Liver (tissue), 8 donors: ENCODE measurements at regions not wholly inside any gene's neighbourhood (a gene's known extent, or its start where the extent isn't known, plus 50 kb on each side); places are given as distances from the start of the nearest gene placed in this dataset.

Experiments
- DNase-seq: peaks from one replicate; pipeline ENCODE4 v3.0.0-alpha.2; 2017; ENCODE audit warnings: low spot score
- H3K27ac ChIP-seq, 2 donors: one replicate each; pipeline ENCODE4 v1.7.0; 2013; ENCODE audit warnings: inconsistent platforms in 2 of 2, low read length in 2 of 2, control low read depth in 1 of 2, low read depth in 1 of 2, mild to moderate bottlenecking in 1 of 2
- H3K27me3 ChIP-seq, 4 donors: one replicate each; pipeline versions ENCODE4 v1.6.1 to v1.7.0; 2013; ENCODE audit warnings: low read length in 3 of 4, inconsistent platforms in 1 of 4, mild to moderate bottlenecking in 1 of 4, moderate library complexity in 1 of 4; ENCODE audit not compliant: control insufficient read depth in 4 of 4, insufficient read depth in 4 of 4
- H3K36me3 ChIP-seq, 4 donors: one replicate each; pipeline versions ENCODE4 v1.6.1 to v1.7.0; 2013; ENCODE audit warnings: low read length in 3 of 4, mild to moderate bottlenecking in 3 of 4, low read depth in 1 of 4, moderate library complexity in 1 of 4; ENCODE audit not compliant: control insufficient read depth in 4 of 4, insufficient read depth in 3 of 4
- H3K4me1 ChIP-seq, 4 donors: one replicate each; pipeline versions ENCODE4 v1.6.1 to v1.7.0; 2013; ENCODE audit warnings: low read length in 3 of 4, mild to moderate bottlenecking in 3 of 4, moderate library complexity in 1 of 4; ENCODE audit not compliant: control insufficient read depth in 4 of 4, insufficient read depth in 4 of 4
- H3K4me3 ChIP-seq, 3 donors: one replicate each; pipeline versions ENCODE4 v1.6.1 to v1.7.0; 2013; ENCODE audit warnings: low read length in 3 of 3, control low read depth in 1 of 3, low read depth in 1 of 3, mild to moderate bottlenecking in 1 of 3
- H3K9ac ChIP-seq, 2 donors: one replicate each; pipeline ENCODE4 v1.7.0; 2013; ENCODE audit warnings: low read length in 2 of 2, mild to moderate bottlenecking in 2 of 2, moderate library complexity in 2 of 2, control low read depth in 1 of 2, low read depth in 1 of 2
- H3K9me3 ChIP-seq, 4 donors: one replicate each; pipeline versions ENCODE4 v1.6.1 to v1.7.0; 2013; ENCODE audit warnings: low read length in 3 of 4; ENCODE audit not compliant: control insufficient read depth in 4 of 4
- ATF3 ChIP-seq: IDR thresholded peaks from 2 replicates; pipeline ENCODE4 v1.6.1; 2016; ENCODE audit warnings: antibody characterized with exemption
- EGR1 ChIP-seq, 2 donors: IDR thresholded peaks; 2 replicates each; pipeline ENCODE4 v1.6.1; 2016 to 2018; ENCODE audit warnings: antibody characterized with exemption in 2 of 2, low read depth in 2 of 2
- FOXA1 ChIP-seq: IDR thresholded peaks from 2 replicates; pipeline ENCODE4 v1.6.1; 2016; ENCODE audit warnings: antibody characterized with exemption
- FOXA2 ChIP-seq: IDR thresholded peaks from 2 replicates; pipeline ENCODE4 v1.6.1; 2016; ENCODE audit warnings: antibody characterized with exemption
- NR2F2 ChIP-seq: IDR thresholded peaks from 2 replicates; pipeline ENCODE4 v1.6.1; 2016; ENCODE audit warnings: antibody characterized with exemption
- REST ChIP-seq: IDR thresholded peaks from 2 replicates; pipeline ENCODE4 v1.6.1; 2016; ENCODE audit warnings: antibody characterized with exemption, mild to moderate bottlenecking
- RXRA ChIP-seq, 2 donors: IDR thresholded peaks; 2 replicates each; pipeline ENCODE4 v1.6.1; 2017 to 2018; ENCODE audit warnings: antibody characterized with exemption in 2 of 2, mild to moderate bottlenecking in 1 of 2
- SP1 ChIP-seq: IDR thresholded peaks from 2 replicates; pipeline ENCODE4 v1.6.1; 2018; ENCODE audit warnings: antibody characterized with exemption, mild to moderate bottlenecking
- TAF1 ChIP-seq: conservative IDR thresholded peaks from 2 replicates; pipeline ENCODE4 v1.6.1; 2016; ENCODE audit warnings: antibody characterized with exemption, mild to moderate bottlenecking
- YY1 ChIP-seq: IDR thresholded peaks from 2 replicates; pipeline ENCODE4 v1.6.1; 2016; ENCODE audit warnings: antibody characterized with exemption, mild to moderate bottlenecking
- ZBTB33 ChIP-seq: IDR thresholded peaks from 2 replicates; pipeline ENCODE4 v1.6.1; 2016; ENCODE audit warnings: antibody characterized with exemption
- WGBS: extraction: QIAGEN DNeasy Blood & Tissue Kit; methylation state at CpG from one replicate; pipeline ENCODE4 v1.1.7; 2013; 5-methylcytosine and 5-hydroxymethylcytosine counted together
- TF ChIP-seq, protein P1 (sequence below): fragments of 150-350 bp; IDR thresholded peaks from 2 replicates; pipeline ENCODE4 v1.5.1; 2017; ENCODE audit warnings: improper control_type of control experiment, low read depth, low read length; ENCODE audit not compliant: missing input control
- TF ChIP-seq, protein P2 (sequence below): IDR thresholded peaks from 2 replicates; pipeline ENCODE4 v1.6.1; 2016; ENCODE audit warnings: antibody characterized with exemption
- donor health status: healthy.
- donor health status: healthy.
- donor health status: healthy.
- donor health status: healthy.
- donor health status: healthy.

- no peak for TF ChIP-seq FOXA1
- TF ChIP-seq TAF1 = no peak
- TF ChIP-seq REST = no peak
- TF ChIP-seq NR2F2 = no peak
- no peak for TF ChIP-seq ATF3
- TF ChIP-seq, protein P1, sequence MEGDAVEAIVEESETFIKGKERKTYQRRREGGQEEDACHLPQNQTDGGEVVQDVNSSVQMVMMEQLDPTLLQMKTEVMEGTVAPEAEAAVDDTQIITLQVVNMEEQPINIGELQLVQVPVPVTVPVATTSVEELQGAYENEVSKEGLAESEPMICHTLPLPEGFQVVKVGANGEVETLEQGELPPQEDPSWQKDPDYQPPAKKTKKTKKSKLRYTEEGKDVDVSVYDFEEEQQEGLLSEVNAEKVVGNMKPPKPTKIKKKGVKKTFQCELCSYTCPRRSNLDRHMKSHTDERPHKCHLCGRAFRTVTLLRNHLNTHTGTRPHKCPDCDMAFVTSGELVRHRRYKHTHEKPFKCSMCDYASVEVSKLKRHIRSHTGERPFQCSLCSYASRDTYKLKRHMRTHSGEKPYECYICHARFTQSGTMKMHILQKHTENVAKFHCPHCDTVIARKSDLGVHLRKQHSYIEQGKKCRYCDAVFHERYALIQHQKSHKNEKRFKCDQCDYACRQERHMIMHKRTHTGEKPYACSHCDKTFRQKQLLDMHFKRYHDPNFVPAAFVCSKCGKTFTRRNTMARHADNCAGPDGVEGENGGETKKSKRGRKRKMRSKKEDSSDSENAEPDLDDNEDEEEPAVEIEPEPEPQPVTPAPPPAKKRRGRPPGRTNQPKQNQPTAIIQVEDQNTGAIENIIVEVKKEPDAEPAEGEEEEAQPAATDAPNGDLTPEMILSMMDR = no peak
- TF ChIP-seq ZBTB33 = no peak
- no peak overlapping the region for H3K4me3 ChIP-seq
- DNase-seq = no peak
- no peak overlapping the region for H3K27ac ChIP-seq
- H3K4me1 ChIP-seq = no peaks in the 10 kb centered on the region
- H3K9ac ChIP-seq = no peak overlapping the region
- H3K27me3 ChIP-seq = no peaks in the 10 kb centered on the region
- H3K9me3 ChIP-seq = no peaks in the 10 kb centered on the region
- H3K36me3 ChIP-seq = no peaks in the 10 kb centered on the region
- WGBS = 60% methylated on average over 3 of the region's 3 CpGs
Measured at GRCh38 chr3:164222197-164222596, 856.1 kb downstream of the SI start.

- H3K4me1 ChIP-seq = no peaks in the 10 kb centered on the region
- no peaks in the 10 kb centered on the region for H3K9me3 ChIP-seq
- H3K36me3 ChIP-seq = no peaks in the 10 kb centered on the region
- no peak for DNase-seq
- H3K4me3 ChIP-seq = no peak overlapping the region
- H3K9ac ChIP-seq = no peak overlapping the region
- no peak overlapping the region for H3K27ac ChIP-seq
- TF ChIP-seq EGR1 (IDR thresholded peaks at IDR 0.05; ENCODE audit: low read depth in 2 of 2) (no peak), SP1 (no peak), YY1 (no peak), FOXA2 (no peak), RXRA (IDR thresholded peaks at IDR 0.05) (no peak), TAF1 (no peak), REST (no peak), FOXA1 (no peak)
- TF ChIP-seq, protein P2, sequence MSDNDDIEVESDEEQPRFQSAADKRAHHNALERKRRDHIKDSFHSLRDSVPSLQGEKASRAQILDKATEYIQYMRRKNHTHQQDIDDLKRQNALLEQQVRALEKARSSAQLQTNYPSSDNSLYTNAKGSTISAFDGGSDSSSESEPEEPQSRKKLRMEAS = no peak
- H3K27me3 ChIP-seq = no peaks in the 10 kb centered on the region
- 49% methylated on average over 1 of the region's 1 CpG for WGBS
Measured at GRCh38 chr3:164221297-164221696, 857.0 kb downstream of the SI start.
